Keratinocyte (primary cell): ENCODE measurements at regions not wholly inside any gene's neighbourhood (a gene's known extent, or its start where the extent isn't known, plus 50 kb on each side); places are given as distances from the start of the nearest gene placed in this dataset.

Source experiments
- CTCF ChIP-seq, 3 experiments: IDR thresholded peaks in 1 of 3; conservative IDR thresholded peaks in 1 of 3; optimal IDR thresholded peaks in 1 of 3; 2 replicates in 2 of 3; 3 replicates in 1 of 3; pipeline versions ENCODE3 to v1.5.1; 2011; ENCODE audit warnings: low read length in 3 of 3, mild to moderate bottlenecking in 3 of 3, moderate library complexity in 2 of 3, control low read depth in 1 of 3, inconsistent platforms in 1 of 3; ENCODE audit not compliant: insufficient read depth in 2 of 3; ENCODE audit errors: extremely low read depth in 1 of 3
- EZH2 ChIP-seq: IDR thresholded peaks from one replicate; pipeline ENCODE4 v1.6.1; 2012; ENCODE audit warnings: inconsistent platforms, mild to moderate bottlenecking, low read length, moderate library complexity

GRCh38 chr10:2252096-2252495 is 514.8 kb upstream of the ADARB2 start:
- TF ChIP-seq CTCF (optimal IDR thresholded peaks at IDR 0.05 in 1 of 3, IDR thresholded peaks at IDR 0.05 in 1 of 3, conservative IDR thresholded peaks at IDR 0.05 in 1 of 3; ENCODE audit: extremely low read depth in 1 of 3, insufficient read depth in 2 of 3, low read length in 3 of 3): no peak
- TF ChIP-seq EZH2: no peak
